ENCODE measurements at regions not wholly inside any gene's neighbourhood (a gene's known extent, or its start where the extent isn't known, plus 50 kb on each side); places are given as distances from the start of the nearest gene placed in this dataset.

- no peak overlapping the region for H2AFZ ChIP-seq (ENCODE audit: low read length)
- no peak overlapping the region for H3K27ac ChIP-seq (ENCODE audit: low read depth, low read length, poor library complexity, severe bottlenecking)
- no peaks in the 10 kb centered on the region for H3K36me3 ChIP-seq (ENCODE audit: insufficient read depth, low read length)
- H3K4me2 ChIP-seq (ENCODE audit: low read length): no peak overlapping the region
- no peaks in the 10 kb centered on the region for H3F3A ChIP-seq (ENCODE audit: insufficient read depth, low read length)
- no peaks in the 10 kb centered on the region for H3K9me2 ChIP-seq (ENCODE audit: low read depth, low read length)
- no peaks in the 10 kb centered on the region for H3K79me2 ChIP-seq (ENCODE audit: insufficient read depth, low read length)
- H3K9me3 ChIP-seq (ENCODE audit: low read length): no peaks in the 10 kb centered on the region
- no peak overlapping the region for H3K4me3 ChIP-seq (ENCODE audit: low read depth, low read length, poor library complexity, severe bottlenecking)
- no peak overlapping the region for H3K9ac ChIP-seq (ENCODE audit: low read length)
- TF ChIP-seq CTCF (IDR thresholded peaks at IDR 0.05; ENCODE audit: low read length) (no peak), EZH2 (IDR thresholded peaks at IDR 0.05; ENCODE audit: borderline replicate concordance, low read length) (no peak)
- no peaks in the 10 kb centered on the region for H4K20me1 ChIP-seq (ENCODE audit: insufficient read depth, low read length)
- H3K27me3 ChIP-seq (ENCODE audit: insufficient read depth, low read length): no peaks in the 10 kb centered on the region
- H3K4me1 ChIP-seq (ENCODE audit: insufficient read depth, low read length, severe bottlenecking): no peaks in the 10 kb centered on the region
These were observed 177.3 kb downstream of the RPS24 start for GRCh38 chr10:78210976-78211375.

GRCh38 chr10:78211561-78212051 lies 177.9 kb downstream of the RPS24 start:
- no peaks in the 10 kb centered on the region for H3K27me3 ChIP-seq (ENCODE audit: insufficient read depth, low read length)
- no peaks in the 10 kb centered on the region for H3F3A ChIP-seq (ENCODE audit: insufficient read depth, low read length)
- no peak overlapping the region for H3K4me2 ChIP-seq (ENCODE audit: low read length)
- no peak overlapping the region for H3K9ac ChIP-seq (ENCODE audit: low read length)
- peak; percentile 47; the same call in 1 of the 2 replicates for TF ChIP-seq CTCF (IDR thresholded peaks at IDR 0.05; ENCODE audit: low read length)
- no peak for TF ChIP-seq EZH2 (IDR thresholded peaks at IDR 0.05; ENCODE audit: borderline replicate concordance, low read length)
- no peaks in the 10 kb centered on the region for H3K36me3 ChIP-seq (ENCODE audit: insufficient read depth, low read length)
- no peaks in the 10 kb centered on the region for H3K4me1 ChIP-seq (ENCODE audit: insufficient read depth, low read length, severe bottlenecking)
- no peak overlapping the region for H2AFZ ChIP-seq (ENCODE audit: low read length)
- no peaks in the 10 kb centered on the region for H3K79me2 ChIP-seq (ENCODE audit: insufficient read depth, low read length)
- H3K9me2 ChIP-seq (ENCODE audit: low read depth, low read length): no peaks in the 10 kb centered on the region
- H3K4me3 ChIP-seq (ENCODE audit: low read depth, low read length, poor library complexity, severe bottlenecking): no peak overlapping the region
- no peaks in the 10 kb centered on the region for H4K20me1 ChIP-seq (ENCODE audit: insufficient read depth, low read length)
- no peak overlapping the region for H3K27ac ChIP-seq (ENCODE audit: low read depth, low read length, poor library complexity, severe bottlenecking)
- H3K9me3 ChIP-seq (ENCODE audit: low read length): no peaks in the 10 kb centered on the region

GRCh38 chr10:78212060-78212785 lies 178.6 kb downstream of the RPS24 start:
- Histone ChIP-seq H4K20me1 (ENCODE audit: insufficient read depth, low read length) (no peaks in the 10 kb centered on the region), H3K36me3 (ENCODE audit: insufficient read depth, low read length) (no peaks in the 10 kb centered on the region), H3K9me2 (ENCODE audit: low read depth, low read length) (no peaks in the 10 kb centered on the region), H3K4me1 (ENCODE audit: insufficient read depth, low read length, severe bottlenecking) (no peaks in the 10 kb centered on the region), H3K27me3 (ENCODE audit: insufficient read depth, low read length) (no peaks in the 10 kb centered on the region), H3K9me3 (ENCODE audit: low read length) (no peaks in the 10 kb centered on the region), H2AFZ (ENCODE audit: low read length) (no peak overlapping the region), H3F3A (ENCODE audit: insufficient read depth, low read length) (no peaks in the 10 kb centered on the region), H3K9ac (ENCODE audit: low read length) (no peak overlapping the region), H3K27ac (ENCODE audit: low read depth, low read length, poor library complexity, severe bottlenecking) (no peak overlapping the region), H3K4me3 (ENCODE audit: low read depth, low read length, poor library complexity, severe bottlenecking) (no peak overlapping the region), H3K4me2 (ENCODE audit: low read length) (no peak overlapping the region), H3K79me2 (ENCODE audit: insufficient read depth, low read length) (no peaks in the 10 kb centered on the region)
- TF ChIP-seq CTCF (IDR thresholded peaks at IDR 0.05; ENCODE audit: low read length) (no peak), EZH2 (IDR thresholded peaks at IDR 0.05; ENCODE audit: borderline replicate concordance, low read length) (no peak)
